ENCODE measurements at regions not wholly inside any gene's neighbourhood (a gene's known extent, or its start where the extent isn't known, plus 50 kb on each side); places are given as distances from the start of the nearest gene placed in this dataset.

GRCh38 chr14:97441740-97442362 lies 644.7 kb downstream of the VRK1 start:
- BruUV-seq (replicated peaks) = no TSS peak
- Histone ChIP-seq H4K20me1 (replicated peaks; ENCODE audit: control insufficient read depth, extremely low read depth, insufficient read depth, low read length) (no peaks in the 10 kb centered on the region), H3K27ac (ENCODE audit: insufficient read depth, low read depth, low read length) (no peak overlapping the region), H3K9me3 (replicated peaks; ENCODE audit: control insufficient read depth, insufficient read depth, low read length) (peaks cover 7% of the 10 kb centered on the region), H3K27me3 (ENCODE audit: control insufficient read depth in 2 of 2, insufficient read depth in 2 of 2, low read length in 2 of 2) (no peaks in the 10 kb centered on the region), H3K79me2 (ENCODE audit: control insufficient read depth, insufficient read depth, low read length) (no peaks in the 10 kb centered on the region), H3K4me2 (ENCODE audit: insufficient read depth, low read length) (no peak overlapping the region), H3K9ac (replicated peaks; ENCODE audit: extremely low read depth, insufficient read depth, low read length) (no peak overlapping the region), H3K4me1 (ENCODE audit: control insufficient read depth, extremely low read depth, insufficient read depth, low read length) (no peaks in the 10 kb centered on the region), H3K4me3 (replicated peaks in 1 of 3; ENCODE audit: insufficient read depth in 1 of 3, low read depth in 1 of 3, low read length in 3 of 3) (no peak overlapping the region), H2AFZ (ENCODE audit: low read depth, low read length) (no peak overlapping the region), H3K9me1 (replicated peaks; ENCODE audit: control insufficient read depth, extremely low read depth, insufficient read depth, low read length) (no peaks in the 10 kb centered on the region), H3K36me3 (ENCODE audit: control insufficient read depth in 2 of 2, extremely low read depth in 1 of 2, insufficient read depth in 2 of 2, low read length in 2 of 2) (no peaks in the 10 kb centered on the region)
- DNase-seq (ENCODE audit: low read depth, low spot score) (no peak), FAIRE-seq (no peak)
- intact Hi-C loops (cut with micrococcal nuclease) (no loop called here), dilution Hi-C loops (cut with MboI; ENCODE audit: extremely low pct_ligation_motif_present, low sequenced_read_pairs) (no loop called here)
- TF ChIP-seq POLR2A (IDR thresholded peaks at IDR 0.05; ENCODE audit: low read depth, low read length) = no peak
- no peak for TF ChIP-seq FOS (IDR thresholded peaks at IDR 0.05; ENCODE audit: borderline replicate concordance, insufficient read depth, low read length)
- TF ChIP-seq EZH2 (IDR thresholded peaks at IDR 0.05; ENCODE audit: borderline replicate concordance, low read depth, low read length, severe bottlenecking) = no peak
- no peak for TF ChIP-seq GATA2 (IDR thresholded peaks at IDR 0.05; ENCODE audit: insufficient read depth, insufficient read length, low read depth, low read length)
- TF ChIP-seq MYC (IDR thresholded peaks at IDR 0.05; ENCODE audit: low read depth, low read length) = no peak
- TF ChIP-seq JUN (IDR thresholded peaks at IDR 0.05; ENCODE audit: borderline replicate concordance, insufficient read depth, insufficient read length, low read depth) = no peak
- TF ChIP-seq POLR2AphosphoS5 (IDR thresholded peaks at IDR 0.05; ENCODE audit: insufficient read depth, low read depth, low read length) = no peak
- TF ChIP-seq, protein P1, sequence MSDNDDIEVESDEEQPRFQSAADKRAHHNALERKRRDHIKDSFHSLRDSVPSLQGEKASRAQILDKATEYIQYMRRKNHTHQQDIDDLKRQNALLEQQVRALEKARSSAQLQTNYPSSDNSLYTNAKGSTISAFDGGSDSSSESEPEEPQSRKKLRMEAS (IDR thresholded peaks at IDR 0.05; ENCODE audit: insufficient read depth, insufficient read length) = no peak
- TF ChIP-seq CTCF (IDR thresholded peaks at IDR 0.05; ENCODE audit: extremely low read depth in 1 of 2, insufficient read depth in 1 of 2, low read depth in 1 of 2, low read length in 2 of 2) = no peak
- CTCF ChIA-PET = no interaction called here
- POLR2A ChIA-PET = no interaction called here
